B cell (primary cell): ENCODE measurements at regions not wholly inside any gene's neighbourhood (a gene's known extent, or its start where the extent isn't known, plus 50 kb on each side); places are given as distances from the start of the nearest gene placed in this dataset.

Experiments
- EZH2 ChIP-seq: IDR thresholded peaks from 2 replicates; pipeline ENCODE4 v1.6.1; 2012; ENCODE audit warnings: borderline replicate concordance, low read depth, mild to moderate bottlenecking, moderate library complexity, low read length; ENCODE audit not compliant: insufficient read depth, poor library complexity, severe bottlenecking
- TF ChIP-seq, protein P1 (sequence below): fragments of 200-600 bp; IDR thresholded peaks from one replicate; pipeline ENCODE4 v1.8.0; 2022; ENCODE audit warnings: antibody characterized with exemption, mild to moderate bottlenecking

GRCh38 chr2:15766911-15767597 lies 173.3 kb upstream of the MYCN start:
- TF ChIP-seq, protein P1, sequence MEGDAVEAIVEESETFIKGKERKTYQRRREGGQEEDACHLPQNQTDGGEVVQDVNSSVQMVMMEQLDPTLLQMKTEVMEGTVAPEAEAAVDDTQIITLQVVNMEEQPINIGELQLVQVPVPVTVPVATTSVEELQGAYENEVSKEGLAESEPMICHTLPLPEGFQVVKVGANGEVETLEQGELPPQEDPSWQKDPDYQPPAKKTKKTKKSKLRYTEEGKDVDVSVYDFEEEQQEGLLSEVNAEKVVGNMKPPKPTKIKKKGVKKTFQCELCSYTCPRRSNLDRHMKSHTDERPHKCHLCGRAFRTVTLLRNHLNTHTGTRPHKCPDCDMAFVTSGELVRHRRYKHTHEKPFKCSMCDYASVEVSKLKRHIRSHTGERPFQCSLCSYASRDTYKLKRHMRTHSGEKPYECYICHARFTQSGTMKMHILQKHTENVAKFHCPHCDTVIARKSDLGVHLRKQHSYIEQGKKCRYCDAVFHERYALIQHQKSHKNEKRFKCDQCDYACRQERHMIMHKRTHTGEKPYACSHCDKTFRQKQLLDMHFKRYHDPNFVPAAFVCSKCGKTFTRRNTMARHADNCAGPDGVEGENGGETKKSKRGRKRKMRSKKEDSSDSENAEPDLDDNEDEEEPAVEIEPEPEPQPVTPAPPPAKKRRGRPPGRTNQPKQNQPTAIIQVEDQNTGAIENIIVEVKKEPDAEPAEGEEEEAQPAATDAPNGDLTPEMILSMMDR: no peak
- no peak for TF ChIP-seq EZH2
